ENCODE measurements at regions not wholly inside any gene's neighbourhood (a gene's known extent, or its start where the extent isn't known, plus 50 kb on each side); places are given as distances from the start of the nearest gene placed in this dataset.
"Not testable (repeated sequence)": the region's sequence is repeated elsewhere in the genome, so short reads cannot be mapped to it uniquely, and the experiment has no call there.

DNA sequence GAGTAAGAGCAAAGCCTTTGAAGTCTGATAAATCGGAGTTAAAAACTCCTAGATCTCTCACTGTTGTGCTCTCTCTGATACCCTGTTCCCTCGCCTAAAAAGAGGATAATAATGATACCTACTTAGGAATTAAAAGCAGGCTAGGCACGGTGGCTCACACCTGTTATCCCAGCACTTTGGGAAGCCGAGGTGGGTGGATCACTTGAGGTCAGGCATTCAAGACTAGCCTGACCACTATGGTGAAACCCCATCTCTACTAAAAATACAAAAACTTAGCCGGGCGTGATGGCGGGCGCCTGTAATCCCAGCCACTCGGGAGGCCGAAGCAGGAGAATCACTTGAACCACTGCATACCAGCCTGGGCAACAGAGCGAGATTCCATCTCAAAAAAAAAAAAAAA lies 68.1 kb upstream of the CDON start:
- TF ChIP-seq, protein P1, sequence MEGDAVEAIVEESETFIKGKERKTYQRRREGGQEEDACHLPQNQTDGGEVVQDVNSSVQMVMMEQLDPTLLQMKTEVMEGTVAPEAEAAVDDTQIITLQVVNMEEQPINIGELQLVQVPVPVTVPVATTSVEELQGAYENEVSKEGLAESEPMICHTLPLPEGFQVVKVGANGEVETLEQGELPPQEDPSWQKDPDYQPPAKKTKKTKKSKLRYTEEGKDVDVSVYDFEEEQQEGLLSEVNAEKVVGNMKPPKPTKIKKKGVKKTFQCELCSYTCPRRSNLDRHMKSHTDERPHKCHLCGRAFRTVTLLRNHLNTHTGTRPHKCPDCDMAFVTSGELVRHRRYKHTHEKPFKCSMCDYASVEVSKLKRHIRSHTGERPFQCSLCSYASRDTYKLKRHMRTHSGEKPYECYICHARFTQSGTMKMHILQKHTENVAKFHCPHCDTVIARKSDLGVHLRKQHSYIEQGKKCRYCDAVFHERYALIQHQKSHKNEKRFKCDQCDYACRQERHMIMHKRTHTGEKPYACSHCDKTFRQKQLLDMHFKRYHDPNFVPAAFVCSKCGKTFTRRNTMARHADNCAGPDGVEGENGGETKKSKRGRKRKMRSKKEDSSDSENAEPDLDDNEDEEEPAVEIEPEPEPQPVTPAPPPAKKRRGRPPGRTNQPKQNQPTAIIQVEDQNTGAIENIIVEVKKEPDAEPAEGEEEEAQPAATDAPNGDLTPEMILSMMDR (conservative IDR thresholded peaks at IDR 0.05; ENCODE audit: low read depth, low read length), result not testable (repeated sequence)
- not testable (repeated sequence) for TF ChIP-seq POLR2A (IDR thresholded peaks at IDR 0.05; ENCODE audit: low read depth, low read length); BHLHE40 (IDR thresholded peaks at IDR 0.05; ENCODE audit: low read depth, low read length); MAFK (IDR thresholded peaks at IDR 0.05; ENCODE audit: low read depth, low read length); SMC3 (IDR thresholded peaks at IDR 0.05; ENCODE audit: low read depth, low read length); RAD21 (IDR thresholded peaks at IDR 0.05; ENCODE audit: low read length); RFX5 (IDR thresholded peaks at IDR 0.05; ENCODE audit: low read depth, low read length); CEBPB (IDR thresholded peaks at IDR 0.05; ENCODE audit: low read depth, low read length); MAZ (IDR thresholded peaks at IDR 0.05; ENCODE audit: borderline replicate concordance, low read depth, low read length); MXI1 (IDR thresholded peaks at IDR 0.05; ENCODE audit: borderline replicate concordance, low read depth, low read length); RCOR1 (IDR thresholded peaks at IDR 0.05; ENCODE audit: insufficient replicate concordance, low read length)
- TF ChIP-seq, protein P2, sequence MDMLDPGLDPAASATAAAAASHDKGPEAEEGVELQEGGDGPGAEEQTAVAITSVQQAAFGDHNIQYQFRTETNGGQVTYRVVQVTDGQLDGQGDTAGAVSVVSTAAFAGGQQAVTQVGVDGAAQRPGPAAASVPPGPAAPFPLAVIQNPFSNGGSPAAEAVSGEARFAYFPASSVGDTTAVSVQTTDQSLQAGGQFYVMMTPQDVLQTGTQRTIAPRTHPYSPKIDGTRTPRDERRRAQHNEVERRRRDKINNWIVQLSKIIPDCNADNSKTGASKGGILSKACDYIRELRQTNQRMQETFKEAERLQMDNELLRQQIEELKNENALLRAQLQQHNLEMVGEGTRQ (IDR thresholded peaks at IDR 0.05; ENCODE audit: low read depth, low read length), result not testable (repeated sequence)
- TF ChIP-seq, protein P3, sequence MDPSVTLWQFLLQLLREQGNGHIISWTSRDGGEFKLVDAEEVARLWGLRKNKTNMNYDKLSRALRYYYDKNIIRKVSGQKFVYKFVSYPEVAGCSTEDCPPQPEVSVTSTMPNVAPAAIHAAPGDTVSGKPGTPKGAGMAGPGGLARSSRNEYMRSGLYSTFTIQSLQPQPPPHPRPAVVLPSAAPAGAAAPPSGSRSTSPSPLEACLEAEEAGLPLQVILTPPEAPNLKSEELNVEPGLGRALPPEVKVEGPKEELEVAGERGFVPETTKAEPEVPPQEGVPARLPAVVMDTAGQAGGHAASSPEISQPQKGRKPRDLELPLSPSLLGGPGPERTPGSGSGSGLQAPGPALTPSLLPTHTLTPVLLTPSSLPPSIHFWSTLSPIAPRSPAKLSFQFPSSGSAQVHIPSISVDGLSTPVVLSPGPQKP (IDR thresholded peaks at IDR 0.05; ENCODE audit: borderline replicate concordance, low read depth, low read length), result not testable (repeated sequence)
